ENCODE measurements at regions not wholly inside any gene's neighbourhood (a gene's known extent, or its start where the extent isn't known, plus 50 kb on each side); places are given as distances from the start of the nearest gene placed in this dataset.

- TF ChIP-seq EZH2phosphoT487 (IDR thresholded peaks at IDR 0.05; ENCODE audit: unreplicated experiment) (no peak), CTCF (conservative IDR thresholded peaks at IDR 0.05; ENCODE audit: low read depth in 2 of 2) (no peak), CREB1 (CRISPR knock-in tag; IDR thresholded peaks at IDR 0.05; ENCODE audit: low read depth) (no peak), JUNB (IDR thresholded peaks at IDR 0.05; ENCODE audit: unreplicated experiment) (no peak), REST (IDR thresholded peaks at IDR 0.05; ENCODE audit: unreplicated experiment) (no peak), POLR2AphosphoS5 (IDR thresholded peaks at IDR 0.05; ENCODE audit: low read depth) (no peak), EZH2 (IDR thresholded peaks at IDR 0.05; ENCODE audit: low read depth, unreplicated experiment) (no peak)
Measured at GRCh38 chr2:48036312-48036711, 130.0 kb upstream of the FBXO11 start.

Measured in GM23338 (cell line).